H1 (cell line): ENCODE measurements at regions not wholly inside any gene's neighbourhood (a gene's known extent, or its start where the extent isn't known, plus 50 kb on each side); places are given as distances from the start of the nearest gene placed in this dataset.

Experiments used
- CTCF ChIA-PET: fragments of 300-600 bp; sonication (Branson Sonifier 250); formaldehyde crosslinking; loops from one replicate; lab custom pipeline; 2021; ENCODE audit not compliant: partially characterized antibody; lab: Charles Lee
- POLR2A ChIA-PET: fragments of 300-600 bp; sonication (Branson Sonifier 250); formaldehyde crosslinking; loops from one replicate; lab custom pipeline; 2021; ENCODE audit warnings: inconsistent platforms; ENCODE audit not compliant: partially characterized antibody; lab: Charles Lee
- DNase-seq, 2 experiments: peaks; one replicate each; pipeline versions ENCODE4 v3.0.0 to v3.0.0-alpha.2; 2010 to 2022; ENCODE audit warnings: low spot score in 2 of 2, low read depth in 1 of 2, mixed read lengths in 1 of 2
- FAIRE-seq: peaks from 2 replicates; lab custom pipeline; 2011; peaks lifted over from hg19 to GRCh38; lab: Jason Lieb, UNC
- H2AFZ ChIP-seq: 2 replicates; pipeline ENCODE4 v1.8.1; 2012; ENCODE audit warnings: low read length, inconsistent platforms
- H2AK5ac ChIP-seq: 2 replicates; pipeline ENCODE4 v1.6.1; 2013; ENCODE audit warnings: low read depth, low read length
- H2BK120ac ChIP-seq: replicated peaks from 2 replicates; pipeline ENCODE3; 2013; ENCODE audit warnings: low read depth, low read length, inconsistent platforms
- H2BK12ac ChIP-seq: 2 replicates; pipeline ENCODE4 v1.6.1; 2013; ENCODE audit warnings: low read depth, low read length
- H2BK15ac ChIP-seq: 2 replicates; pipeline ENCODE4 v1.6.1; 2013; ENCODE audit warnings: low read length
- H2BK20ac ChIP-seq: 2 replicates; pipeline ENCODE4 v1.6.1; 2013; ENCODE audit warnings: low read length
- H2BK5ac ChIP-seq: 2 replicates; pipeline ENCODE4 v1.6.1; 2013; ENCODE audit warnings: low read depth, low read length
- H3K14ac ChIP-seq: 2 replicates; pipeline ENCODE4 v1.6.1; 2013; ENCODE audit warnings: inconsistent platforms; ENCODE audit not compliant: insufficient read length
- H3K18ac ChIP-seq: 2 replicates; pipeline ENCODE4 v1.6.1; 2013; ENCODE audit warnings: low read length; ENCODE audit errors: extremely low read depth
- H3K23ac ChIP-seq: 2 replicates; pipeline ENCODE4 v1.6.1; 2013; ENCODE audit warnings: inconsistent platforms; ENCODE audit not compliant: insufficient read length
- H3K23me2 ChIP-seq: 2 replicates; pipeline ENCODE4 v1.6.1; 2013; ENCODE audit warnings: low read depth, low read length
- H3K27ac ChIP-seq: 2 replicates; pipeline ENCODE4 v1.6.1; 2011; ENCODE audit warnings: low read depth, low read length, inconsistent platforms
- H3K27me3 ChIP-seq, 4 experiments: replicated peaks in 1 of 4; 1 replicate in 1 of 4; 2 replicates in 3 of 4; pipeline versions ENCODE4 v1.6.1 to v1.8.1; 2011 to 2013; ENCODE audit warnings: low read length in 3 of 4, mild to moderate bottlenecking in 3 of 4, inconsistent platforms in 2 of 4, mixed read lengths in 2 of 4, moderate library complexity in 1 of 4; ENCODE audit not compliant: control insufficient read depth in 3 of 4, insufficient read depth in 3 of 4; ENCODE audit errors: extremely low read depth in 1 of 4
- H3K36me3 ChIP-seq, 4 experiments: 2 replicates each; pipeline versions ENCODE4 v1.6.1 to v1.8.1; 2011 to 2013; ENCODE audit warnings: mild to moderate bottlenecking in 4 of 4, low read length in 3 of 4, moderate library complexity in 2 of 4, control low read depth in 1 of 4, inconsistent platforms in 1 of 4; ENCODE audit not compliant: insufficient read depth in 4 of 4, control insufficient read depth in 2 of 4
- H3K4ac ChIP-seq: replicated peaks from 2 replicates; pipeline ENCODE3; 2013; ENCODE audit warnings: low read length, low read depth, mixed read lengths, inconsistent platforms; ENCODE audit not compliant: insufficient read length
- H3K4me1 ChIP-seq, 4 experiments: replicated peaks in 1 of 4; 1 replicate in 1 of 4; 2 replicates in 3 of 4; pipeline versions ENCODE4 v1.6.1 to v1.8.1; 2011 to 2013; ENCODE audit warnings: low read length in 3 of 4, inconsistent platforms in 2 of 4, mixed read lengths in 1 of 4; ENCODE audit not compliant: insufficient read depth in 4 of 4, control insufficient read depth in 3 of 4
- H3K4me2 ChIP-seq, 2 experiments: 2 replicates each; pipeline versions ENCODE4 v1.6.1 to v1.8.1; 2011 to 2013; ENCODE audit warnings: low read depth in 2 of 2, low read length in 2 of 2, control low read depth in 1 of 2, inconsistent platforms in 1 of 2, mild to moderate bottlenecking in 1 of 2; ENCODE audit not compliant: insufficient read depth in 1 of 2
- H3K4me3 ChIP-seq, 4 experiments: fragments of 200-600, 300-600 bp in 1 of 4; sonication (generic), shearing (Covaris generic), sonication (Bioruptor Twin) in 1 of 4; 2 replicates each; pipeline versions ENCODE4 v1.5.1 to v1.8.1; 2011 to 2016; ENCODE audit warnings: low read length in 4 of 4, low read depth in 3 of 4, control low read depth in 2 of 4, inconsistent platforms in 2 of 4, mild to moderate bottlenecking in 2 of 4, mixed read lengths in 1 of 4, moderate library complexity in 1 of 4; ENCODE audit not compliant: insufficient read depth in 2 of 4; ENCODE audit errors: extremely low read depth in 1 of 4
- H3K56ac ChIP-seq: replicated peaks from 2 replicates; pipeline ENCODE3; 2013; ENCODE audit warnings: low read depth, mild to moderate bottlenecking, mixed read lengths, low read length, inconsistent platforms; ENCODE audit not compliant: insufficient read length
- H3K79me1 ChIP-seq: 2 replicates; pipeline ENCODE4 v1.6.1; 2013; ENCODE audit warnings: low read depth, low read length, control low read depth
- H3K79me2 ChIP-seq, 2 experiments: 2 replicates each; pipeline versions ENCODE4 v1.6.1 to v1.8.1; 2012 to 2013; ENCODE audit warnings: low read length in 2 of 2, mild to moderate bottlenecking in 2 of 2, inconsistent platforms in 1 of 2; ENCODE audit not compliant: insufficient read depth in 2 of 2, control insufficient read depth in 1 of 2
- H3K9ac ChIP-seq, 4 experiments: replicated peaks in 1 of 4; 1 replicate in 1 of 4; 2 replicates in 3 of 4; pipeline versions ENCODE4 v1.6.1 to v1.8.1; 2011 to 2013; ENCODE audit warnings: low read depth in 3 of 4, low read length in 3 of 4, control low read depth in 2 of 4, mild to moderate bottlenecking in 2 of 4, moderate library complexity in 2 of 4, inconsistent platforms in 1 of 4; ENCODE audit errors: extremely low read depth in 1 of 4
- H3K9me3 ChIP-seq, 2 experiments: 2 replicates each; pipeline versions ENCODE4 v1.6.1 to v1.8.1; 2012 to 2013; ENCODE audit warnings: mild to moderate bottlenecking in 2 of 2, moderate library complexity in 2 of 2, control low read depth in 1 of 2, inconsistent platforms in 1 of 2, low read depth in 1 of 2, low read length in 1 of 2, mixed read lengths in 1 of 2; ENCODE audit not compliant: insufficient read depth in 2 of 2
- H4K20me1 ChIP-seq, 2 experiments: replicated peaks in 1 of 2; 2 replicates each; pipeline versions ENCODE3 to v1.8.1; 2011 to 2013; ENCODE audit warnings: inconsistent platforms in 2 of 2, low read length in 2 of 2, mild to moderate bottlenecking in 1 of 2; ENCODE audit not compliant: insufficient read depth in 2 of 2, control insufficient read depth in 1 of 2
- H4K5ac ChIP-seq: 2 replicates; pipeline ENCODE4 v1.6.1; 2013; ENCODE audit warnings: low read length, low read depth, mixed read lengths, inconsistent platforms; ENCODE audit not compliant: insufficient read length
- H4K8ac ChIP-seq: 2 replicates; pipeline ENCODE4 v1.8.0; 2013; ENCODE audit warnings: mild to moderate bottlenecking, moderate library complexity, low read length, inconsistent platforms; ENCODE audit not compliant: insufficient read depth; ENCODE audit errors: extremely low read depth
- H4K91ac ChIP-seq: replicated peaks from 2 replicates; pipeline ENCODE3; 2013; ENCODE audit warnings: low read length, mixed read lengths, inconsistent platforms; ENCODE audit not compliant: insufficient read length
- BRCA1 ChIP-seq: IDR thresholded peaks from 2 replicates; pipeline ENCODE4 v1.6.1; 2012; ENCODE audit warnings: low read depth, low read length, improper control_type of control experiment
- KDM4A ChIP-seq: IDR thresholded peaks from one replicate; pipeline ENCODE4 v1.7.1; 2012; ENCODE audit warnings: low read depth, mild to moderate bottlenecking, moderate library complexity, low read length, inconsistent platforms; ENCODE audit not compliant: severe bottlenecking
- PHF8 ChIP-seq: fragments of 200-600 bp; sonication (generic); conservative IDR thresholded peaks from 2 replicates; pipeline ENCODE4 v1.7.1; 2012; ENCODE audit warnings: low read depth, mild to moderate bottlenecking, inconsistent platforms, low read length, moderate library complexity
- RXRA ChIP-seq: IDR thresholded peaks from 2 replicates; pipeline ENCODE4 v1.6.1; 2011; ENCODE audit warnings: low read depth, mild to moderate bottlenecking, low read length, moderate library complexity; ENCODE audit not compliant: insufficient read depth
- SIN3A ChIP-seq, 2 experiments: IDR thresholded peaks in 1 of 2; conservative IDR thresholded peaks in 1 of 2; 2 replicates each; pipeline ENCODE4 v1.6.1; 2011 to 2012; ENCODE audit warnings: low read length in 2 of 2, improper control_type of control experiment in 1 of 2, low read depth in 1 of 2, mild to moderate bottlenecking in 1 of 2
- SIRT6 ChIP-seq: IDR thresholded peaks from one replicate; pipeline ENCODE4 v1.7.1; 2012; ENCODE audit warnings: low read length, inconsistent platforms
- WGBS, 2 experiments: shearing (Covaris generic) in 1 of 2; methylation state at CpG; one replicate each; pipeline versions ENCODE4 v1.1.6 to v1.1.7; 2013 to 2015; ENCODE audit warnings: low lambda C conversion rate in 2 of 2, mixed read lengths in 2 of 2, inconsistent platforms in 1 of 2, low coverage in 1 of 2, missing lambda C conversion rate in 1 of 2; ENCODE audit not compliant: insufficient replicate concordance in 2 of 2, insufficient coverage in 1 of 2, insufficient read length in 1 of 2; ENCODE audit errors: extremely low coverage in 1 of 2, missing lambda C conversion rate in 1 of 2; 5-methylcytosine and 5-hydroxymethylcytosine counted together
- TF ChIP-seq, protein P1 (sequence below): IDR thresholded peaks from 2 replicates; pipeline ENCODE4 v1.6.1; 2011; ENCODE audit warnings: low read depth, mild to moderate bottlenecking, low read length; ENCODE audit not compliant: insufficient read depth

DNA sequence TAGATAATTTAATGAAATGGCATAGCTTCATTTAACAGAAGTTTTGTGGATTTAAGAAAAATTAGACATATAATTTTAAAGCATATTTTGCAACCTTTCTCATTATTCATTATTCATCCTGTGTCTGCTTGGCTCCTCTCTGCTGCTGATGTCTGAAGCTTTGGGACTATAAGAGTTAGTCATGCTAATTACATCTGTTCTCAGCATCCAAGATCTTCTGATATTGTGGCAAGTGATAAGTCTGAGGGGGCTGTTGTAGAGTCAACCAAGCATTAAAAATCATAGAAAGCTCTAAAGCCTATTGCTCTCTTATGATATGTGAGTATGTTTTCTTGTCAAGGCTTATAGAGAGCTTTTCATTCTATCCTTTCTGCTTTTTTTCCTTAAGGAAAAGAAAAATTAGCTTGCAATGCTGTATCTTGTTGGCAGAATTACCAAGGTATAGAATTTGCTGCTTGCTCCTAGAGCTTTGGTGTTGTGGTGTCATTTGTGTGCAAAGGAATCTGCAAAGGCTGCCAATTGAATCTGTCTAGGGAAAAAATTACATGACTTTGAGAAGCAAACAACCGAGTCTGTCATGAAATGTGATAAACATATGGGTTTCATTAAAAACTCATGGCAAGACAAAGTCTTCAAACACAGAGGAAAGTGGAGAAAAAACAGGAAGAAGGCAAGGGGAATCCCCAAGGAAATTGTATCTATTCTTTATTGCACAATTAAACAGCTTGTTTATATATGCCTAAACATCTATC lies 156.1 kb upstream of the DAB2 start:
- no peaks in the 10 kb centered on the region for H3K4me1 ChIP-seq
- H4K8ac ChIP-seq, result no peak overlapping the region
- POLR2A ChIA-PET, result no interaction called here
- CTCF ChIA-PET, result interaction anchor here (0.5 to 1.7 kb wide), 12 partner anchors 10 to 1106 kb away, joined by 3 to 10 read pairs (median 4); no protein-coding TSS in a partner anchor
- 100% methylated on average over 1 of the region's 1 CpG; no CpG with 5 or more reads in 1 of the 2 experiments for WGBS, 2 experiments
- H3K79me2 ChIP-seq, result no peaks in the 10 kb centered on the region
- H4K91ac ChIP-seq, result no peak overlapping the region
- H3K56ac ChIP-seq, result no peak overlapping the region
- FAIRE-seq (no peak), DNase-seq (no peak)
- H3K4me3 ChIP-seq, result no peak overlapping the region
- H3K23ac ChIP-seq, result no peak overlapping the region
- H3K18ac ChIP-seq, result no peak overlapping the region
- no peaks in the 10 kb centered on the region for H3K36me3 ChIP-seq
- no peak overlapping the region for H2BK120ac ChIP-seq
- H2BK20ac ChIP-seq, result no peak overlapping the region
- no peak overlapping the region for H2BK15ac ChIP-seq
- no peak overlapping the region for H3K27ac ChIP-seq
- no peak overlapping the region for H3K4ac ChIP-seq
- H4K20me1 ChIP-seq, result no peaks in the 10 kb centered on the region
- H3K14ac ChIP-seq, result no peak overlapping the region
- H3K23me2 ChIP-seq, result no peaks in the 10 kb centered on the region
- H3K9me3 ChIP-seq, result no peaks in the 10 kb centered on the region
- H3K9ac ChIP-seq, result no peak overlapping the region
- H3K4me2 ChIP-seq, result no peak overlapping the region
- H2BK5ac ChIP-seq, result no peak overlapping the region
- H4K5ac ChIP-seq, result no peak overlapping the region
- no peak overlapping the region for H2AK5ac ChIP-seq
- H3K27me3 ChIP-seq, result no peaks in the 10 kb centered on the region
- no peak overlapping the region for H2BK12ac ChIP-seq
- H3K79me1 ChIP-seq, result no peaks in the 10 kb centered on the region
- no peak overlapping the region for H2AFZ ChIP-seq
- TF ChIP-seq, protein P1, sequence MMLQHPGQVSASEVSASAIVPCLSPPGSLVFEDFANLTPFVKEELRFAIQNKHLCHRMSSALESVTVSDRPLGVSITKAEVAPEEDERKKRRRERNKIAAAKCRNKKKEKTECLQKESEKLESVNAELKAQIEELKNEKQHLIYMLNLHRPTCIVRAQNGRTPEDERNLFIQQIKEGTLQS, result no peak
- TF ChIP-seq PHF8 (no peak), SIN3A (conservative IDR thresholded peaks at IDR 0.05 in 1 of 2, IDR thresholded peaks at IDR 0.05 in 1 of 2; ENCODE audit: low read depth in 1 of 2, low read length in 2 of 2) (no peak), BRCA1 (no peak), KDM4A (no peak), SIRT6 (no peak), RXRA (no peak)
- TF ChIP-seq, all 59 proteins: peak for 0
